GM12874 (cell line): ENCODE measurements at regions not wholly inside any gene's neighbourhood (a gene's known extent, or its start where the extent isn't known, plus 50 kb on each side); places are given as distances from the start of the nearest gene placed in this dataset.

Source experiments
- CTCF ChIP-seq: IDR thresholded peaks from 2 replicates; pipeline ENCODE4 v1.5.1; 2011; ENCODE audit warnings: low read depth, mild to moderate bottlenecking, control low read depth, low read length, moderate library complexity; ENCODE audit not compliant: insufficient read depth

- TF ChIP-seq CTCF: no peak
These were observed 709.6 kb downstream of the BRD1 start for GRCh38 chr22:49118065-49118464.

DNA sequence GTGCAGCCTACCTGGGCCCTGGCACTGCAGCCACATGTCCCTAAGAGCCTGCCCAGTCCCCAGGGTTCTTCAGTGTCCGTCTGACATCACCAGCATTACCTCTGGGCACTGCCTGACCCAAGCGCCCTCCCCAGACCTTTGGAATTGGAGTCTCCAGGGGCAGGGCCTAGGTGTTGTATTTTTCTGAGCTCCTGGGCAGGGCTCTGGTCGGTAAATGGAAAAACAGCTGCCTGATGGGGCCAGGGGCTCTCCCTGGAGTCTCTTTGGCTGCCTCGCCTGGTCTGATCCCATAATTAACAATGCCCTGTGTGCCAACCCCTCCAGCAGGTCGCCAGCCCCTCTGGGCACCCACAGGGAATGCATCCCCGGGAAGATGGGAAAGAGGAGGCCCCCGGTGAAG lies 710.2 kb downstream of the BRD1 start:
- no peak for TF ChIP-seq CTCF

DNA sequence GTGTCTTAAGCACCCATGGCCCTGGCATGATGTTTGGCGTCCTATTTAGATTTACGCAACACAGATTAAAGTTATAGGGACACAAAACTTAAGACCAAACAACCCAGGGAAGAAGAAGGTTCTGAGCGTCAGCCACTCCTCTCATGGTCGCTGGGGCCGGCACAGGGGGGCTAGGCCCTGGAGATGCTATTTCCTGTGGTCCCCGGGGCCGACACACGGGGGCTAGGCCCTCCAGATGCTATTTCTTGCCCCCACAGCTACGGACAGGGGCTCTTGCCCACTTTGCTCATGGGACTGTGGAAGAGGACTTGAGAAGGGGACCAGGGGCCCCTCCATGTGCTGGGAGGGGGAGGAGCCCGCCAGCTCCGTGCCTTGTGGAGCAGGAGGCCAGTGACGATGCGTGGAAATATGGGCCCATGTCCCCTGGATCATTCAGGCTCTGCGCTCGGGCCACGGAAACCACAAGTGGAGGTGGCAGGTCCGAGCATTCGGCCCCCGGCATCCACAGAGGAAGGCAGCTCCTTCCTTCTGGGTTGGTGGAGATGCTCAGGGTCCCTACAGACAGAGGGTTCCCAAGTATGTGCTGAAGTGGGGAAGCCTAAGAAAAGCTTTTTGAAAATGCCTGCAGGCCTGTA lies 711.1 kb downstream of the BRD1 start:
- TF ChIP-seq CTCF: no peak

DNA sequence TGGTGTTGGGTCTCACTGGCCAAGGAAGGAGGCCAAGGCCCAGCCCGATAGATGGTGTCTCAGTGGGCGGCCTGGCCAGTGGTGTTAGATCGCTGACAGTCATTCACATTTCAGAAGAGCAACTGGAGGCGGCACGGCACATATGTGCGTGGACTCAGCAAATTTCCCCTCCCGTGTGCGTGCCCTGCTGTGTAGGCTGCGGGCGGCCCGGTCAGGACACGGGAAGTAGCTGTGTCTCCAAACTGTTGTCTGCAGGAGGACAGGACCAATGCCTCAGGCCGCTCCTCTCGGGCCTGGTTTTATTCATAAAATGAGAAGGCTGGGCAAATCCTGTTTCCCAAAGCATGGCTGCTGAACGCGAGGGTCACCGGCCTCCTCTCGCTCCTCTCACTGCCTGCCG lies 711.7 kb downstream of the BRD1 start:
- no peak for TF ChIP-seq CTCF

- no peak for TF ChIP-seq CTCF
These were observed 712.5 kb downstream of the BRD1 start for GRCh38 chr22:49115197-49115596.

DNA sequence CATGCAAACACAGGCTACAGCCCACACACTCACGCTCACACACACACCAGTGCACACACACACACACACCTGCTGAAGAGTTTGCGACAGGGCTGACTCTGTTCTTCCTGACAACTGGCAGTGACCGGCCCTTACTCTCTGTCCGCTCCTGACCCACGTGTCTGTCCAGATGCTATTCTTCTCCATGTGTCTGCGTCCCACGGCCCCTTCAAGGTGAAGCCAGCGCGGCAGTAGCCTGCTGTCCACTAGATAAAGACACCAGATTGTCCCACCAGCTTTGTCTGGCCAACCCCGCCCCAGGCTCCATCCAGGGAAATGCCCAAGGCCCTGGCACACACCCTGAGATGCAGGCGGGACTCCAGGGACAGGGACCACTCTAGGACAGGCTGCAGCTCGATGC lies 713.9 kb downstream of the BRD1 start:
- no peak for TF ChIP-seq CTCF

DNA sequence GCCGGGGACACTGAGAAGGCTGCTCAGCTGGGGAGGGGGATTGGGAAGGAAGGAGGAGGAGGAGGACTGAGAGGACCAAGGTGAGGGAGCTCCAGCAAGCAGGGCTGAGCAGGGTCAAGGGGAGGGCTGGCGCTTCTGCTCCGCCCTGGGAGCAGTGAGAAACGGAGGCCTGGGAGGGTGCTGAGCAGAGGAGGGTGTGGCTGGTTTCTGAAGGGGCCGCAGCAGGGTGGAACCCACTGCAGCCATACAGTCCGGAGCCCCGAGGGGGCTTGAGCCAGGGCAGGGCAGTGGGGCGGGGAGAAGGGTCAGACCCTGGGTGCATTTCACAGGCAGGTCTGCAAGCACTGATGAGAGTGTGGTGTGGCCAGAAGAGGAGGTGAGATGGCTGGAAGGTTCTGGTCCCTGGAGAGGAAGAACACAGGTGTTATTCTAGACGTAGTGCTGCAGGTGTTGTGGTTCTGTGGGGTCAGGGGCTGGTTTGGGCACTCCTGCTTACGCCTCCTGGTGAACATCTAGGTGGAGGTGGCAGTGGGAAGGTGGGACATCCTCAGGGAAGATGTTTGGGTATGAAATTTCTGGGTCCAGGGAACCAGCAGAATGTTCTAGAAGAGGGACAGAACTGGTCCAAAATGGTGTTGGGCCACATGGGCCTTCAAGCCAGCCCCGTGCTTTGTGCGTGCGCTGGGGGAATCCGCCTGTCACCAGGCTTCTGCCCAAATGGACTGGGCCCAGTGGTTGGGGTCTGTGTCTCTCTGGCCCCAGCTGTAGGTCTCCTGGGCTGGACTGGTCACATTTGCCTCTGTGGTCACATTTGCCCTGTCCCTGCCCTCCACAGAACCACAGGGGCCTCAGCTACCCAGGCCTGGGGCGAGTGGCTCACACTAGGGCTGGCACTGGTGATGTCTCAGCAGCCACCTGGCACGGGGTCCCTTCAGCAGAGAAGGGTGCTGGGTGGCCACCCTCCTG lies 714.7 kb downstream of the BRD1 start:
- no peak for TF ChIP-seq CTCF
